IMR-90 (cell line): ENCODE measurements at regions not wholly inside any gene's neighbourhood (a gene's known extent, or its start where the extent isn't known, plus 50 kb on each side); places are given as distances from the start of the nearest gene placed in this dataset.

Experiments used
- ATAC-seq: fragments of 200-7000 bp; cut with Tn5 transposase; 2 replicates; pipeline ENCODE4 v1.9.1; 2020; ENCODE audit warnings: low read depth, mild to moderate bottlenecking, moderate library complexity
- BruUV-seq: library from RNA; stranded (reverse); fragments of 400-500 nt; replicated peaks from 2 replicates; lab custom pipeline; 2021; lab: Mats Ljungman, UMichigan
- CTCF ChIA-PET: fragments of 300-600 bp; formaldehyde crosslinking; extraction: SDS; loops from one replicate; lab custom pipeline; 2021; ENCODE audit warnings: antibody characterized with exemption; lab: Yijun Ruan, JAX
- POLR2A ChIA-PET: fragments of 300-600 bp; sonication (Branson Sonifier 250); formaldehyde crosslinking; loops from one replicate; lab custom pipeline; 2022; ENCODE audit warnings: antibody characterized with exemption; ENCODE audit not compliant: unreplicated experiment; lab: Charles Lee
- DNase-seq: peaks from one replicate; pipeline ENCODE4 v3.0.0; 2013
- H2AFZ ChIP-seq: replicated peaks from 2 replicates; pipeline ENCODE3; 2013; ENCODE audit warnings: low read length, mild to moderate bottlenecking; ENCODE audit not compliant: poor library complexity
- H2AK5ac ChIP-seq: 2 replicates; pipeline ENCODE4 v1.6.1; 2013; ENCODE audit warnings: low read depth, low read length, inconsistent platforms
- H2AK9ac ChIP-seq: replicated peaks from 2 replicates; pipeline ENCODE3; 2013; ENCODE audit warnings: mild to moderate bottlenecking, low read depth, low read length, moderate library complexity; ENCODE audit not compliant: poor library complexity
- H2BK120ac ChIP-seq: 2 replicates; pipeline ENCODE4 v1.6.1; 2013; ENCODE audit warnings: low read depth, low read length, inconsistent platforms
- H2BK15ac ChIP-seq: 3 replicates; pipeline ENCODE4 v1.6.1; 2013; ENCODE audit warnings: low read depth, low read length, inconsistent platforms
- H2BK20ac ChIP-seq: 2 replicates; pipeline ENCODE4 v1.6.1; 2013; ENCODE audit warnings: low read depth, mild to moderate bottlenecking, inconsistent platforms, low read length, moderate library complexity
- H2BK5ac ChIP-seq: 2 replicates; pipeline ENCODE4 v1.6.1; 2013; ENCODE audit warnings: mild to moderate bottlenecking, low read depth, low read length, inconsistent platforms; ENCODE audit not compliant: poor library complexity, severe bottlenecking
- H3K14ac ChIP-seq: replicated peaks from 2 replicates; pipeline ENCODE4 v1.6.1; 2013; ENCODE audit warnings: low read depth, low read length, inconsistent platforms
- H3K18ac ChIP-seq: 2 replicates; pipeline ENCODE4 v1.6.1; 2013; ENCODE audit warnings: low read depth, low read length, control low read depth
- H3K23ac ChIP-seq: 2 replicates; pipeline ENCODE4 v1.6.1; 2013; ENCODE audit warnings: low read depth, low read length, inconsistent platforms
- H3K27ac ChIP-seq: 2 replicates; pipeline ENCODE4 v1.5.1; 2013; ENCODE audit warnings: mild to moderate bottlenecking, control low read depth, low read length; ENCODE audit not compliant: insufficient read depth
- H3K27me3 ChIP-seq: 2 replicates; pipeline ENCODE4 v1.6.1; 2013; ENCODE audit warnings: low read length; ENCODE audit not compliant: control insufficient read depth, insufficient read depth
- H3K36me3 ChIP-seq: 2 replicates; pipeline ENCODE4 v1.6.1; 2013; ENCODE audit warnings: low read length, mixed read lengths; ENCODE audit not compliant: control insufficient read depth, insufficient read depth
- H3K4ac ChIP-seq: 2 replicates; pipeline ENCODE4 v1.6.1; 2013; ENCODE audit warnings: low read depth, low read length, inconsistent platforms
- H3K4me1 ChIP-seq: 2 replicates; pipeline ENCODE4 v1.6.1; 2013; ENCODE audit warnings: low read length, mixed read lengths; ENCODE audit not compliant: control insufficient read depth, insufficient read depth
- H3K4me2 ChIP-seq: 2 replicates; pipeline ENCODE4 v1.6.1; 2013; ENCODE audit warnings: low read depth, mild to moderate bottlenecking, control low read depth, low read length, moderate library complexity
- H3K4me3 ChIP-seq: 2 replicates; pipeline ENCODE4 v1.5.1; 2013; ENCODE audit warnings: low read depth, mild to moderate bottlenecking, control low read depth, low read length, moderate library complexity; ENCODE audit not compliant: insufficient read depth
- H3K56ac ChIP-seq: 2 replicates; pipeline ENCODE4 v1.6.1; 2013; ENCODE audit warnings: low read length, inconsistent platforms; ENCODE audit not compliant: insufficient read depth; ENCODE audit errors: extremely low read depth
- H3K79me1 ChIP-seq, 2 experiments: 2 replicates each; pipeline ENCODE4 v1.6.1; 2013; ENCODE audit warnings: low read length in 2 of 2, inconsistent platforms in 1 of 2, low read depth in 1 of 2
- H3K9ac ChIP-seq: 2 replicates; pipeline ENCODE4 v1.6.1; 2013; ENCODE audit warnings: low read depth, low read length, control low read depth
- H3K9me1 ChIP-seq: 2 replicates; pipeline ENCODE4 v1.6.1; 2013; ENCODE audit warnings: low read length, inconsistent platforms; ENCODE audit not compliant: insufficient read depth
- H3K9me3 ChIP-seq: 2 replicates; pipeline ENCODE4 v1.6.1; 2013; ENCODE audit warnings: low read length; ENCODE audit not compliant: control insufficient read depth, insufficient read depth
- H4K20me1 ChIP-seq: 2 replicates; pipeline ENCODE4 v1.6.1; 2013; ENCODE audit warnings: low read length, inconsistent platforms; ENCODE audit not compliant: insufficient read depth
- H4K5ac ChIP-seq: 2 replicates; pipeline ENCODE4 v1.6.1; 2013; ENCODE audit warnings: mild to moderate bottlenecking, low read depth, low read length, control low read depth
- H4K8ac ChIP-seq, 2 experiments: 2 replicates each; pipeline ENCODE4 v1.6.1; 2013; ENCODE audit warnings: low read depth in 2 of 2, low read length in 2 of 2, control low read depth in 1 of 2, inconsistent platforms in 1 of 2
- H4K91ac ChIP-seq: 2 replicates; pipeline ENCODE4 v1.6.1; 2013; ENCODE audit warnings: low read depth, low read length, inconsistent platforms; ENCODE audit not compliant: insufficient read depth
- FOS ChIP-seq: fragments of 150-350 bp; IDR thresholded peaks from 2 replicates; pipeline ENCODE4 v1.6.1; 2016; ENCODE audit warnings: low read depth, low read length
- MAZ ChIP-seq: IDR thresholded peaks from 2 replicates; pipeline ENCODE4 v1.6.1; 2012; ENCODE audit warnings: low read depth, mild to moderate bottlenecking, low read length, improper control_type of control experiment, moderate library complexity, borderline replicate concordance
- NFE2L2 ChIP-seq: fragments of 150-350 bp; IDR thresholded peaks from 2 replicates; pipeline ENCODE4 v1.6.1; 2016; ENCODE audit warnings: low read depth, mild to moderate bottlenecking, low read length
- RAD21 ChIP-seq: IDR thresholded peaks from 2 replicates; pipeline ENCODE4 v1.6.1; 2012; ENCODE audit warnings: low read length, improper control_type of control experiment
- RCOR1 ChIP-seq: IDR thresholded peaks from 2 replicates; pipeline ENCODE4 v1.6.1; 2012; ENCODE audit warnings: mild to moderate bottlenecking, low read length, improper control_type of control experiment; ENCODE audit not compliant: insufficient replicate concordance
- RFX5 ChIP-seq: IDR thresholded peaks from 2 replicates; pipeline ENCODE4 v1.8.0; 2012; ENCODE audit warnings: low read depth, mild to moderate bottlenecking, low read length, moderate library complexity
- SMC3 ChIP-seq: fragments of 150-350 bp; IDR thresholded peaks from 2 replicates; pipeline ENCODE4 v1.6.1; 2016; ENCODE audit warnings: low read depth, mild to moderate bottlenecking, antibody characterized with exemption, low read length, moderate library complexity
- dilution Hi-C: fragments of 300-500 bp; cut with HindIII; formaldehyde crosslinking; loops from one replicate; pipeline ENCODE4 v1.14.3; 2018; ENCODE audit warnings: low sequenced_read_pairs; ENCODE audit not compliant: unreplicated experiment
- in situ Hi-C: fragments of 300-500 bp; cut with MboI; formaldehyde crosslinking; loops from 3 replicates; pipeline ENCODE4 v1.14.3; 2019; ENCODE audit warnings: low sequenced_read_pairs, inconsistent platforms, mixed read lengths
- intact Hi-C: fragments of 100-400 bp; cut with micrococcal nuclease; formaldehyde crosslinking; loops from 2 replicates; pipeline ENCODE4 v1.10.0; 2022
- TF ChIP-seq, protein P1 (sequence below): fragments of 150-350 bp; IDR thresholded peaks from 2 replicates; pipeline ENCODE4 v1.6.1; 2017; ENCODE audit warnings: mild to moderate bottlenecking, antibody characterized with exemption, low read length, low read depth

- POLR2A ChIA-PET: no interaction called here
- Histone ChIP-seq H3K23ac (no peak overlapping the region), H2AK9ac (no peak overlapping the region), H3K9ac (no peak overlapping the region), H2BK5ac (no peak overlapping the region), H3K14ac (no peak overlapping the region), H3K4me1 (no peaks in the 10 kb centered on the region), H2BK15ac (no peak overlapping the region), H2AK5ac (no peak overlapping the region), H2BK120ac (no peak overlapping the region), H3K4ac (no peak overlapping the region), H3K27me3 (no peaks in the 10 kb centered on the region), H2AFZ (no peak overlapping the region), H4K20me1 (no peaks in the 10 kb centered on the region), H3K18ac (no peak overlapping the region), H3K4me2 (no peak overlapping the region), H3K36me3 (no peaks in the 10 kb centered on the region), H4K91ac (no peak overlapping the region), H3K9me3 (peaks cover 1% of the 10 kb centered on the region; the same call in 1 of the 2 replicates), H4K5ac (no peak overlapping the region), H4K8ac (no peak overlapping the region), H2BK20ac (no peak overlapping the region), H3K79me1 (no peaks in the 10 kb centered on the region), H3K27ac (no peak overlapping the region), H3K4me3 (no peak overlapping the region), H3K9me1 (no peaks in the 10 kb centered on the region), H3K56ac (no peak overlapping the region)
- BruUV-seq: no TSS peak
- ATAC-seq (no peak), DNase-seq (no peak)
- CTCF ChIA-PET: no interaction called here
- in situ Hi-C loops: no loop called here
- intact Hi-C loops: no loop called here
- dilution Hi-C loops: no loop called here
- TF ChIP-seq RCOR1: no peak
- no peak for TF ChIP-seq MAZ
- no peak for TF ChIP-seq RFX5
- TF ChIP-seq RAD21: no peak
- TF ChIP-seq FOS: no peak
- TF ChIP-seq, protein P1, sequence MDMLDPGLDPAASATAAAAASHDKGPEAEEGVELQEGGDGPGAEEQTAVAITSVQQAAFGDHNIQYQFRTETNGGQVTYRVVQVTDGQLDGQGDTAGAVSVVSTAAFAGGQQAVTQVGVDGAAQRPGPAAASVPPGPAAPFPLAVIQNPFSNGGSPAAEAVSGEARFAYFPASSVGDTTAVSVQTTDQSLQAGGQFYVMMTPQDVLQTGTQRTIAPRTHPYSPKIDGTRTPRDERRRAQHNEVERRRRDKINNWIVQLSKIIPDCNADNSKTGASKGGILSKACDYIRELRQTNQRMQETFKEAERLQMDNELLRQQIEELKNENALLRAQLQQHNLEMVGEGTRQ: no peak
- no peak for TF ChIP-seq NFE2L2
- TF ChIP-seq SMC3: no peak
These were observed 78.1 kb upstream of the PAPPA2 start for GRCh38 chr1:176384841-176385240.
